ENCODE measurements at regions not wholly inside any gene's neighbourhood (a gene's known extent, or its start where the extent isn't known, plus 50 kb on each side); places are given as distances from the start of the nearest gene placed in this dataset.

DNA sequence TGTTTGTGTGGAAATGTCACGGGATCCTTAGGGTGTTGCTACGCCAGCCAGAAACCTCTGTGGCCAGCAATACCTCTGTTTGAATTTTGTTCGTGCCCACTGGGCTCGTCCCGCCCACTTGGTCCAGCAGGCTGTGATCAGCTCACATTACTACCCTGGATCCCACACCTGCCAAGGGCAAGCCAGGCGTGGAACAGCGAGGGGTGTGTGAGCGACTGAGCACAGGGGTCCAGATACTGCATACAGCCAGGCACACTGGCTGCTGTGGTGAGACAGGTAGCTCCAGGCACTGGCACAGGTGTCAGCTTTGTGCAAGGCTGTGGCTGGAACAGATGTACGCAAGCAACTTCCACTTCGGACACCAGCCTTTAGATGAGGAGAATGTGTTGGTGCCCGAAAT is 718.9 kb downstream of the EPHA7 start:
- H3K9me3 ChIP-seq (ENCODE audit: low read depth), result no peaks in the 10 kb centered on the region
- no peak for DNase-seq (ENCODE audit: low spot score)
- H3K27ac ChIP-seq, result no peak overlapping the region
- TF ChIP-seq, protein P1, sequence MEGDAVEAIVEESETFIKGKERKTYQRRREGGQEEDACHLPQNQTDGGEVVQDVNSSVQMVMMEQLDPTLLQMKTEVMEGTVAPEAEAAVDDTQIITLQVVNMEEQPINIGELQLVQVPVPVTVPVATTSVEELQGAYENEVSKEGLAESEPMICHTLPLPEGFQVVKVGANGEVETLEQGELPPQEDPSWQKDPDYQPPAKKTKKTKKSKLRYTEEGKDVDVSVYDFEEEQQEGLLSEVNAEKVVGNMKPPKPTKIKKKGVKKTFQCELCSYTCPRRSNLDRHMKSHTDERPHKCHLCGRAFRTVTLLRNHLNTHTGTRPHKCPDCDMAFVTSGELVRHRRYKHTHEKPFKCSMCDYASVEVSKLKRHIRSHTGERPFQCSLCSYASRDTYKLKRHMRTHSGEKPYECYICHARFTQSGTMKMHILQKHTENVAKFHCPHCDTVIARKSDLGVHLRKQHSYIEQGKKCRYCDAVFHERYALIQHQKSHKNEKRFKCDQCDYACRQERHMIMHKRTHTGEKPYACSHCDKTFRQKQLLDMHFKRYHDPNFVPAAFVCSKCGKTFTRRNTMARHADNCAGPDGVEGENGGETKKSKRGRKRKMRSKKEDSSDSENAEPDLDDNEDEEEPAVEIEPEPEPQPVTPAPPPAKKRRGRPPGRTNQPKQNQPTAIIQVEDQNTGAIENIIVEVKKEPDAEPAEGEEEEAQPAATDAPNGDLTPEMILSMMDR (IDR thresholded peaks at IDR 0.05; ENCODE audit: poor library complexity), result no peak
- TF ChIP-seq EZH2 (IDR thresholded peaks at IDR 0.05; ENCODE audit: borderline replicate concordance), result no peak
- TF ChIP-seq EZH2phosphoT487 (IDR thresholded peaks at IDR 0.05; ENCODE audit: low read depth, severe bottlenecking, unreplicated experiment), result no peak
- H3K36me3 ChIP-seq (replicated peaks; ENCODE audit: insufficient read depth, low read depth), result no peaks in the 10 kb centered on the region
- no peaks in the 10 kb centered on the region for H3K9me2 ChIP-seq (replicated peaks; ENCODE audit: insufficient read depth)
- H3K4me2 ChIP-seq, result no peak overlapping the region
- WGBS (ENCODE audit: low lambda C conversion rate, missing lambda C conversion rate), result 89% methylated on average over 11 of the region's 11 CpGs
- H3K4me1 ChIP-seq (ENCODE audit: insufficient read depth), result no peaks in the 10 kb centered on the region
- H4K20me1 ChIP-seq (ENCODE audit: insufficient read depth, poor library complexity, severe bottlenecking), result no peaks in the 10 kb centered on the region
- no peaks in the 10 kb centered on the region for H3K79me2 ChIP-seq
- H3K4me3 ChIP-seq, result no peak overlapping the region
- no peaks in the 10 kb centered on the region for H3K27me3 ChIP-seq
- no peak overlapping the region for H2AFZ ChIP-seq

DNA sequence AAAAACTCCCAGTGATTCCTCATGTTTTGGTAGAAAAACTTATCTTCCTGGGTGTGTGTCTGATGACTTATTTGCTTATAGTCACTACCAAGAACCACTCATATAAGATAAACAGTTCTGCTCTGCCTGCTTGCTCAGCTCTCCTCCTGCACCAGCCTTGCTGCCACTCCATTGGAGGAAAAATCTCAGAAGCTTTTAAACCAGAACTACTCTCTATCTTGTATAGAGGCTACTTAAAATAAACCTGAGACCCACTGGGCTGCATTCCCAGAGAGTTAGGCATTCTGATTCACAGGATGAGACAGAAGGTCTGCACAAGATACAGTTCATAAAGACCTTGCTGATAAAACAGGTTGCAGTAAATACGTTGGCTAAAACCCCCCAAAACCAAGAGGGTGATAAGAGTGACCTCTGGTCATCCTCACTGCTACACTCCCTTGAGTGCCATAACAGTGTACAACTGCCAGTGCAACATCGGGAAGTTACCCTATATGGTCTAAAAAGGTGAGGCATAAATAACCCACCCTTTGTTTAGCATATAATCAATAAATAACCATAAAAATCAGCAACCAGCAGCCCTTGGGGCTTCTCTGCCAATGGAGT is 728.3 kb downstream of the EPHA7 start:
- Histone ChIP-seq H3K27ac (no peak overlapping the region), H3K79me2 (no peaks in the 10 kb centered on the region), H3K4me3 (no peak overlapping the region), H3K4me2 (no peak overlapping the region), H2AFZ (no peak overlapping the region), H3K27me3 (no peaks in the 10 kb centered on the region), H3K9me2 (replicated peaks; ENCODE audit: insufficient read depth) (no peaks in the 10 kb centered on the region), H4K20me1 (ENCODE audit: insufficient read depth, poor library complexity, severe bottlenecking) (no peaks in the 10 kb centered on the region), H3K36me3 (replicated peaks; ENCODE audit: insufficient read depth, low read depth) (no peaks in the 10 kb centered on the region), H3K4me1 (ENCODE audit: insufficient read depth) (no peaks in the 10 kb centered on the region), H3K9me3 (ENCODE audit: low read depth) (no peaks in the 10 kb centered on the region)
- TF ChIP-seq EZH2phosphoT487 (IDR thresholded peaks at IDR 0.05; ENCODE audit: low read depth, severe bottlenecking, unreplicated experiment), result no peak
- TF ChIP-seq, protein P1 (IDR thresholded peaks at IDR 0.05; ENCODE audit: poor library complexity), result no peak
- TF ChIP-seq EZH2 (IDR thresholded peaks at IDR 0.05; ENCODE audit: borderline replicate concordance), result no peak
- WGBS (ENCODE audit: low lambda C conversion rate, missing lambda C conversion rate), result 35% methylated on average over 2 of the region's 2 CpGs
- DNase-seq (ENCODE audit: low spot score), result peak; percentile 15

DNA sequence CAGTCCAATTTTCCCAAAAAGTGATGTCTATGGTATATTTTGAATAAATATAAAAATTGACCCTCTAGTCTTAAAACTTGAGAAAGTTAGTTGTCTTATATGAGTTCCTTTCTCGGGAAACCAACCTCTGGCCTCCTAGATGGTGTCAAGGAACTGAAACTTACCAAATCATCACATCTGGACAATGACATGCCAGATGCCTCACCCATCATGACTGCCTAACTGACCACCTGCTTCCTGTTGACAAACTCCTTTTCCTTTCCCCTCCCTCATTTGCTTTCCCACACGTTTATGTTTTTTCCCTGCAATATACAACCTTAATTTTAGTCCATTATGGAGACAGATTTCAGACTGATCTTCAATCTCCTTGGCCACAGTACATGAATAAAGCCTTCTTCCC is 731.0 kb downstream of the EPHA7 start:
- Histone ChIP-seq H3K27me3 (no peaks in the 10 kb centered on the region), H3K27ac (no peak overlapping the region), H2AFZ (no peak overlapping the region), H4K20me1 (ENCODE audit: insufficient read depth, poor library complexity, severe bottlenecking) (no peaks in the 10 kb centered on the region), H3K9me2 (replicated peaks; ENCODE audit: insufficient read depth) (no peaks in the 10 kb centered on the region), H3K4me1 (ENCODE audit: insufficient read depth) (no peaks in the 10 kb centered on the region), H3K79me2 (no peaks in the 10 kb centered on the region), H3K4me3 (no peak overlapping the region), H3K36me3 (replicated peaks; ENCODE audit: insufficient read depth, low read depth) (no peaks in the 10 kb centered on the region), H3K9me3 (ENCODE audit: low read depth) (no peaks in the 10 kb centered on the region), H3K4me2 (no peak overlapping the region)
- 72% methylated on average over 2 of the region's 2 CpGs for WGBS (ENCODE audit: low lambda C conversion rate, missing lambda C conversion rate)
- DNase-seq (ENCODE audit: low spot score), result no peak
- TF ChIP-seq, protein P1 (IDR thresholded peaks at IDR 0.05; ENCODE audit: poor library complexity), result no peak
- no peak for TF ChIP-seq EZH2phosphoT487 (IDR thresholded peaks at IDR 0.05; ENCODE audit: low read depth, severe bottlenecking, unreplicated experiment)

DNA sequence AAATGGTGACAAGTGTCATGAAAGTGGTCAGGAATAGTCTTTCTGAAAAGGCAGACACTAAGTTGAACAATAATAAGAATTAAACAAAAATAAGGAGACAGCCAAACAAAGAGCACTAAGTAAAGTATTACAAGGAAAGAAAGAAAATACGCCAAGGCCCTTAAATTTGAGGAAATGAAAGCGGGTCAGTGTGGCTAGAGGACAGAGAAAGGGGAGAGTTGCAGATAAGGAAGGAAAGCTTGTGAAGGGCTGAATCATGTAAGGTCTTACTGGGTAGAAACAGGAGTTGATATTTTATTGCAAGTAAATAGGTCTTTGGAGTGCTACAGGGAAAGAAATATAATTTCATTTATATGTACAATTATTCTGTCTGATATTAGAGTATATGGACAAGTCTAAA is 732.1 kb downstream of the EPHA7 start:
- H3K36me3 ChIP-seq (replicated peaks; ENCODE audit: insufficient read depth, low read depth), result no peaks in the 10 kb centered on the region
- no peaks in the 10 kb centered on the region for H3K79me2 ChIP-seq
- TF ChIP-seq, protein P1 (IDR thresholded peaks at IDR 0.05; ENCODE audit: poor library complexity), result no peak
- TF ChIP-seq EZH2phosphoT487 (IDR thresholded peaks at IDR 0.05; ENCODE audit: low read depth, severe bottlenecking, unreplicated experiment) (no peak), EZH2 (IDR thresholded peaks at IDR 0.05; ENCODE audit: borderline replicate concordance) (no peak)
- no peaks in the 10 kb centered on the region for H3K9me2 ChIP-seq (replicated peaks; ENCODE audit: insufficient read depth)
- no peaks in the 10 kb centered on the region for H3K9me3 ChIP-seq (ENCODE audit: low read depth)
- H3K4me3 ChIP-seq, result no peak overlapping the region
- no peaks in the 10 kb centered on the region for H3K4me1 ChIP-seq (ENCODE audit: insufficient read depth)
- no peak overlapping the region for H3K27ac ChIP-seq
- no peaks in the 10 kb centered on the region for H3K27me3 ChIP-seq
- no peak for DNase-seq (ENCODE audit: low spot score)
- H3K4me2 ChIP-seq, result no peak overlapping the region
- no peaks in the 10 kb centered on the region for H4K20me1 ChIP-seq (ENCODE audit: insufficient read depth, poor library complexity, severe bottlenecking)
- H2AFZ ChIP-seq, result no peak overlapping the region
- 88% methylated on average over 2 of the region's 2 CpGs for WGBS (ENCODE audit: low lambda C conversion rate, missing lambda C conversion rate)

All from hepatocyte (in vitro differentiated cells).